AG10803 (cell line): ENCODE measurements at regions not wholly inside any gene's neighbourhood (a gene's known extent, or its start where the extent isn't known, plus 50 kb on each side); places are given as distances from the start of the nearest gene placed in this dataset.
A peak's percentile ranks its signal among the peaks of the same experiment; 100 is the strongest.

Experiments
- DNase-seq: peaks from one replicate; pipeline ENCODE4 v3.0.0; 2010; ENCODE audit warnings: low read depth
- H3K4me3 ChIP-seq: 2 replicates; pipeline ENCODE4 v1.5.1; 2011; ENCODE audit warnings: mild to moderate bottlenecking, low read length, control low read depth
- CTCF ChIP-seq: conservative IDR thresholded peaks from 2 replicates; pipeline ENCODE4 v1.5.1; 2011; ENCODE audit warnings: mild to moderate bottlenecking, low read length, control low read depth, inconsistent platforms

GRCh38 chr9:88673886-88674285 is 138.9 kb downstream of the NXNL2 start:
- TF ChIP-seq CTCF, result no peak
- DNase-seq, result no peak
- no peak overlapping the region for H3K4me3 ChIP-seq

- no peak for TF ChIP-seq CTCF
- H3K4me3 ChIP-seq, result no peak overlapping the region
- DNase-seq, result no peak
Observed at GRCh38 chr9:88676644-88677043, 141.7 kb downstream of the NXNL2 start.

- TF ChIP-seq CTCF, result no peak
- no peak for DNase-seq
- H3K4me3 ChIP-seq, result no peak overlapping the region
Observed at GRCh38 chr9:88678008-88678407, 143.0 kb downstream of the NXNL2 start.

GRCh38 chr9:88678431-88678830 is 143.5 kb downstream of the NXNL2 start:
- no peak for DNase-seq
- no peak overlapping the region for H3K4me3 ChIP-seq
- TF ChIP-seq CTCF, result no peak

- DNase-seq, result peak; percentile 12
- no peak for TF ChIP-seq CTCF
- H3K4me3 ChIP-seq, result no peak overlapping the region
Observed at GRCh38 chr9:88680041-88680440, 145.1 kb downstream of the NXNL2 start.

- no peak overlapping the region for H3K4me3 ChIP-seq
- no peak for TF ChIP-seq CTCF
- DNase-seq, result no peak
Observed at GRCh38 chr9:88680505-88681160, 145.7 kb downstream of the NXNL2 start.

GRCh38 chr9:88681434-88681833 is 146.5 kb downstream of the NXNL2 start:
- no peak overlapping the region for H3K4me3 ChIP-seq
- TF ChIP-seq CTCF, result no peak
- DNase-seq, result no peak
